Suprapubic skin (tissue), 3 donors: ENCODE measurements at regions not wholly inside any gene's neighbourhood (a gene's known extent, or its start where the extent isn't known, plus 50 kb on each side); places are given as distances from the start of the nearest gene placed in this dataset.

Experiments used
- CTCF ChIP-seq, 2 donors: fragments of 200-600 bp in 1 of 2; fragments of 450-650 bp in 1 of 2; sonication (generic) in 1 of 2; IDR thresholded peaks; one replicate each; pipeline ENCODE4 v1.5.1; 2016 to 2019; ENCODE audit warnings: antibody characterized with exemption in 2 of 2, mild to moderate bottlenecking in 1 of 2, moderate library complexity in 1 of 2
- EP300 ChIP-seq: sonication (generic); formaldehyde crosslinking; IDR thresholded peaks from one replicate; pipeline ENCODE4 v1.6.1; 2017; ENCODE audit warnings: antibody characterized with exemption
- POLR2A ChIP-seq, 2 donors: fragments of 450-650 bp; IDR thresholded peaks; one replicate each; pipeline ENCODE4 v1.6.1; 2017; ENCODE audit warnings: antibody characterized with exemption in 2 of 2, mild to moderate bottlenecking in 2 of 2, moderate library complexity in 2 of 2

- no peak for TF ChIP-seq POLR2A (IDR thresholded peaks at IDR 0.05)
- no peak for TF ChIP-seq CTCF (IDR thresholded peaks at IDR 0.05)
- TF ChIP-seq EP300, result no peak
Measured at GRCh38 chr14:53550776-53551175, 397.7 kb upstream of the DDHD1 start.
